GM12874 (cell line): ENCODE measurements at regions not wholly inside any gene's neighbourhood (a gene's known extent, or its start where the extent isn't known, plus 50 kb on each side); places are given as distances from the start of the nearest gene placed in this dataset.

Experiments
- CTCF ChIP-seq: IDR thresholded peaks from 2 replicates; pipeline ENCODE4 v1.5.1; 2011; ENCODE audit warnings: low read depth, mild to moderate bottlenecking, control low read depth, low read length, moderate library complexity; ENCODE audit not compliant: insufficient read depth

DNA sequence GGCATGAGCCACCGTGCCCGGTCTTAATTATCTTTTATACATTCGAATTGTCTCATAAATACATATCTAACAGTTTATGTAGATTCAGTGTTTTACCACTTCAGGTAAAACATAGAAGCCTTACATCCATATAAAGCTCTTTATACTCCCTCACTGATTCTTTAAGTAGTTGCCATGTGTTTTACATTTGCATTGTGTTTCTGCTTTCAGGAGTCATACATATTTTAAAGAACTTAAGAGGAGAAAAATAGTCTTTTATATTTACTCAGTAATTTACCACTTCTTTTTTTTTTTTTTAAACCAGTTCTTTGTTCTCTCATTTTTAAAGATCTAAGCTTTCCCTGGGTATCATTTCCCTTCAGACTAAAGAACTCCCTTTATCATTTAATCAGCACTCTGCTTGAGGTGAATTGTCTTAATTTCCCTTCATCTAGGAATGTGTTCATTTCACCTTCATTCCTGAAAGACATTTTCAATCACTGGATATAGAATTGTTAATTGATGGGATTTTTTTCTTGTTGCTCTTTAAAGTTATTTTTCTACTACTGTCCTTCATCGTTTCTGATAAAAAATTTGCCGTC lies 127.1 kb upstream of the XIST start:
- no peak for TF ChIP-seq CTCF

DNA sequence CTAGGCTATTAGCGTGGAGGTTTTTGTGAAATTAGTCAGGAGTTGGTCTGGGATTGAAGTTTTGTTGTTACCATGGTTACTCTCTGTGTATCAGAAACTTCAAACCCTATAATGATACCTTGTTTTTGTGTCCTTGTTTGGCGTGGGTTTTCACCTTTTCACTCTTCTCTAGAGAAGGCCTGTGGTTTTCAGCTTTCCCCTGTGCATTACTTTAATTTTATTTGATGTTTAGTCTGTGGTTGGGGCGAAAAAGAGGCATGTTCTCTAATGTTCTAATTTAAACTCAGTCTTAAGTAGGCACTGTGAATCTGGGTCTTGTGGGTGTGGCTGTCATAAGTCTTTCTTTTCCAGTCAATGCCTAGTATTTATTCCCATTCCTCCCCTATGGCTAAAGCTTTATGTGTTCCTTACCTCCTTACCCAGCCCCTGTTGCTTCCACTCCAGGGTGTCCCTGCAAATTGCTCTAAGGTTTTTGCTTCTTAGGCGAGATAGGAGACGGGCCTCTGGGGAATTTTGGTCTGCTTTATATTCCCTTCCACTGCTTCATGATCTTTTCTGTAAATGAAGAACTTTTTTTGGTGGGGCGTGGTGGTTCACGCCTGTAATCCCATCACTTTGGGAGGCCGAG lies 125.1 kb upstream of the XIST start:
- TF ChIP-seq CTCF, result no peak

DNA sequence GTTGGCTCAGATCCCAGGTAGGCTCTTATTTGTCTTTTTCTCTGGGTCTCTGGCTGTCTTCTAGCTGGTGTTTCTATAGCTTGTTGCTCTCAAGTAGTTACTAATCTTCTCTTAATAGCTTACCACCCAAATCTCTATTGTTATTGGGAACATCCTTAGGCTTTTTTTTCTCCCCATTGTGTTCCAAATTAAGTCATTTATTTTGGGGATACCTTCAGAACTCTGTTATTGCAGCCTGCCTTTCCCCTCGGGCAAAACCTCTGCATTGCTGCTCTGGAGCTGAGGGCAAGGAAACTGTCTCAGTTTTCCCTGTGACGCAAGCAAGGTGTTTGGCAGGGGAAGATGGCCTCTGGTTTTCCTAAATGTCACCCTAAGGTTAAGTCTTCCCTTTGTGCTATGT lies 113.3 kb upstream of the XIST start:
- TF ChIP-seq CTCF, result no peak

GRCh38 chrX:73964579-73964978 lies 112.1 kb upstream of the XIST start:
- no peak for TF ChIP-seq CTCF

GRCh38 chrX:73963682-73964081 lies 111.2 kb upstream of the XIST start:
- TF ChIP-seq CTCF, result no peak

GRCh38 chrX:73962948-73963347 lies 110.4 kb upstream of the XIST start:
- TF ChIP-seq CTCF, result no peak

- TF ChIP-seq CTCF, result no peak
These were observed 92.0 kb upstream of the XIST start for GRCh38 chrX:73944563-73944908.
